PC-9 (cell line): ENCODE measurements at regions not wholly inside any gene's neighbourhood (a gene's known extent, or its start where the extent isn't known, plus 50 kb on each side); places are given as distances from the start of the nearest gene placed in this dataset.

Experiments used
- CTCF ChIP-seq: fragments of 200-600 bp; sonication (generic); conservative IDR thresholded peaks from 2 replicates; pipeline ENCODE4 v1.6.1; 2017; ENCODE audit warnings: mixed run types, antibody characterized with exemption, mild to moderate bottlenecking, moderate library complexity
- EZH2 ChIP-seq: fragments of 200-600 bp; sonication (generic); IDR thresholded peaks from 2 replicates; pipeline ENCODE4 v1.8.0; 2017; ENCODE audit warnings: antibody characterized with exemption, low read depth

- no peak for TF ChIP-seq EZH2
- no peak for TF ChIP-seq CTCF
Measured at GRCh38 chr12:113764661-113765060, 201.5 kb downstream of the RBM19 start.
